OCI-LY3 (cell line): ENCODE measurements at regions not wholly inside any gene's neighbourhood (a gene's known extent, or its start where the extent isn't known, plus 50 kb on each side); places are given as distances from the start of the nearest gene placed in this dataset.

Experiments used
- EZH2phosphoT487 ChIP-seq: fragments of 200-600 bp; shearing (Covaris generic); IDR thresholded peaks from 2 replicates; pipeline ENCODE4 v1.6.1; 2018; ENCODE audit warnings: antibody characterized with exemption, mixed run types, low read depth
- TF ChIP-seq, protein P1 (sequence below): fragments of 200-600, 300-600 bp; sonication (generic); IDR thresholded peaks from 2 replicates; pipeline ENCODE4 v1.5.1; 2014; ENCODE audit warnings: antibody characterized with exemption, low read length, low read depth

DNA sequence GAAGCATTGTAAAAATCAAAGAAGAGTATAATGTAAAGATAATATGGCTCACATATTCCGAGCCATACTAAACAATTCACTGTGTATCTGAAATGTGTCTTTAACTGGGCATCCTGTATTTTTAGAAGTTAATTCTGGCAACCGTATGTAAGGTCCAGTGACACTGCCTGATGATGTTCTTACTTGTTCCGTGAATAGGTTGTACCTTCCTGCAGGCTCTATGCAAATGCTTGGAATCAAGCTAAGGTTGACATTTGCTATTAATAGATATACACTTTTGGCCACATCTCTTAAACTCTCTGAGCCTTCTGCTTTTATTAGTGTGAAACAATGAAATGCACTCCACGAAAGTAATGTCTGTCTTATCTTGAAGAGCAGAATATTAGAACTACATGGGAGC is 534.6 kb downstream of the CCDC85A start:
- TF ChIP-seq, protein P1, sequence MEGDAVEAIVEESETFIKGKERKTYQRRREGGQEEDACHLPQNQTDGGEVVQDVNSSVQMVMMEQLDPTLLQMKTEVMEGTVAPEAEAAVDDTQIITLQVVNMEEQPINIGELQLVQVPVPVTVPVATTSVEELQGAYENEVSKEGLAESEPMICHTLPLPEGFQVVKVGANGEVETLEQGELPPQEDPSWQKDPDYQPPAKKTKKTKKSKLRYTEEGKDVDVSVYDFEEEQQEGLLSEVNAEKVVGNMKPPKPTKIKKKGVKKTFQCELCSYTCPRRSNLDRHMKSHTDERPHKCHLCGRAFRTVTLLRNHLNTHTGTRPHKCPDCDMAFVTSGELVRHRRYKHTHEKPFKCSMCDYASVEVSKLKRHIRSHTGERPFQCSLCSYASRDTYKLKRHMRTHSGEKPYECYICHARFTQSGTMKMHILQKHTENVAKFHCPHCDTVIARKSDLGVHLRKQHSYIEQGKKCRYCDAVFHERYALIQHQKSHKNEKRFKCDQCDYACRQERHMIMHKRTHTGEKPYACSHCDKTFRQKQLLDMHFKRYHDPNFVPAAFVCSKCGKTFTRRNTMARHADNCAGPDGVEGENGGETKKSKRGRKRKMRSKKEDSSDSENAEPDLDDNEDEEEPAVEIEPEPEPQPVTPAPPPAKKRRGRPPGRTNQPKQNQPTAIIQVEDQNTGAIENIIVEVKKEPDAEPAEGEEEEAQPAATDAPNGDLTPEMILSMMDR, result no peak
- no peak for TF ChIP-seq EZH2phosphoT487
